Suprapubic skin (tissue), 4 donors: ENCODE measurements at regions not wholly inside any gene's neighbourhood (a gene's known extent, or its start where the extent isn't known, plus 50 kb on each side); places are given as distances from the start of the nearest gene placed in this dataset.

Source experiments
- DNase-seq, 2 donors: peaks; one replicate each; pipeline ENCODE4 v3.0.0-alpha.2; 2019; ENCODE audit warnings: low spot score in 2 of 2
- H3K27ac ChIP-seq: fragments of 200-600 bp; sonication (generic); one replicate; pipeline ENCODE4 v1.5.1; 2019
- H3K27me3 ChIP-seq: fragments of 200-600 bp; sonication (generic); one replicate; pipeline ENCODE4 v1.5.1; 2019
- H3K36me3 ChIP-seq: fragments of 200-600 bp; sonication (generic); one replicate; pipeline ENCODE4 v1.5.1; 2019
- H3K4me1 ChIP-seq: fragments of 200-600 bp; sonication (generic); one replicate; pipeline ENCODE4 v1.5.1; 2019
- H3K4me3 ChIP-seq: fragments of 200-600 bp; sonication (generic); one replicate; pipeline ENCODE4 v1.5.1; 2019; ENCODE audit warnings: mild to moderate bottlenecking
- H3K9me3 ChIP-seq: fragments of 200-600 bp; sonication (generic); one replicate; pipeline ENCODE4 v1.5.1; 2019
- CTCF ChIP-seq, 2 donors: fragments of 200-600 bp in 1 of 2; fragments of 450-650 bp in 1 of 2; sonication (generic) in 1 of 2; IDR thresholded peaks; one replicate each; pipeline ENCODE4 v1.5.1; 2016 to 2019; ENCODE audit warnings: antibody characterized with exemption in 2 of 2, mild to moderate bottlenecking in 1 of 2, moderate library complexity in 1 of 2
- EP300 ChIP-seq: sonication (generic); formaldehyde crosslinking; IDR thresholded peaks from one replicate; pipeline ENCODE4 v1.6.1; 2017; ENCODE audit warnings: antibody characterized with exemption
- POLR2A ChIP-seq, 2 donors: fragments of 450-650 bp; IDR thresholded peaks; one replicate each; pipeline ENCODE4 v1.6.1; 2017; ENCODE audit warnings: antibody characterized with exemption in 2 of 2, mild to moderate bottlenecking in 2 of 2, moderate library complexity in 2 of 2
- POLR2AphosphoS5 ChIP-seq, 3 donors: sonication (generic); formaldehyde crosslinking; IDR thresholded peaks; one replicate each; pipeline ENCODE4 v1.6.1; 2017; ENCODE audit warnings: antibody characterized with exemption in 3 of 3
- WGBS: methylation state at CpG from one replicate; pipeline ENCODE4 v1.1.5; 2018; 5-methylcytosine and 5-hydroxymethylcytosine counted together

- no peak for DNase-seq
- no peak overlapping the region for H3K4me3 ChIP-seq
- no peaks in the 10 kb centered on the region for H3K27me3 ChIP-seq
- WGBS = 64% methylated on average over 3 of the region's 3 CpGs
- TF ChIP-seq POLR2A (IDR thresholded peaks at IDR 0.05) (no peak), CTCF (IDR thresholded peaks at IDR 0.05) (no peak), EP300 (no peak), POLR2AphosphoS5 (IDR thresholded peaks at IDR 0.05) (no peak)
- no peak overlapping the region for H3K27ac ChIP-seq
- H3K36me3 ChIP-seq = no peaks in the 10 kb centered on the region
- H3K9me3 ChIP-seq = no peaks in the 10 kb centered on the region
- no peaks in the 10 kb centered on the region for H3K4me1 ChIP-seq
Measured at GRCh38 chr3:110741891-110742290, 329.7 kb upstream of the NECTIN3 start.

GRCh38 chr3:110743202-110743601, 328.4 kb upstream of the NECTIN3 start:
- Histone ChIP-seq H3K27me3 (no peaks in the 10 kb centered on the region), H3K4me1 (no peaks in the 10 kb centered on the region), H3K9me3 (no peaks in the 10 kb centered on the region), H3K4me3 (no peak overlapping the region), H3K36me3 (no peaks in the 10 kb centered on the region), H3K27ac (no peak overlapping the region)
- no peak for DNase-seq
- 53% methylated on average over 1 of the region's 1 CpG for WGBS
- TF ChIP-seq EP300 = no peak
- no peak for TF ChIP-seq POLR2AphosphoS5 (IDR thresholded peaks at IDR 0.05)
- TF ChIP-seq POLR2A (IDR thresholded peaks at IDR 0.05) = no peak
- no peak for TF ChIP-seq CTCF (IDR thresholded peaks at IDR 0.05)

GRCh38 chr3:110743984-110744383, 327.6 kb upstream of the NECTIN3 start:
- Histone ChIP-seq H3K9me3 (no peaks in the 10 kb centered on the region), H3K27ac (no peak overlapping the region), H3K4me1 (no peaks in the 10 kb centered on the region), H3K36me3 (no peaks in the 10 kb centered on the region), H3K27me3 (no peaks in the 10 kb centered on the region), H3K4me3 (no peak overlapping the region)
- TF ChIP-seq POLR2A (IDR thresholded peaks at IDR 0.05) (no peak), EP300 (no peak), CTCF (IDR thresholded peaks at IDR 0.05) (no peak), POLR2AphosphoS5 (IDR thresholded peaks at IDR 0.05) (no peak)
- no peak for DNase-seq

- TF ChIP-seq POLR2A (IDR thresholded peaks at IDR 0.05) = no peak
- TF ChIP-seq CTCF (IDR thresholded peaks at IDR 0.05) = no peak
- TF ChIP-seq EP300 = no peak
- TF ChIP-seq POLR2AphosphoS5 (IDR thresholded peaks at IDR 0.05) = no peak
- 84% methylated on average over 2 of the region's 2 CpGs for WGBS
- no peak overlapping the region for H3K4me3 ChIP-seq
Measured at GRCh38 chr3:110744723-110745122, 326.9 kb upstream of the NECTIN3 start.

DNA sequence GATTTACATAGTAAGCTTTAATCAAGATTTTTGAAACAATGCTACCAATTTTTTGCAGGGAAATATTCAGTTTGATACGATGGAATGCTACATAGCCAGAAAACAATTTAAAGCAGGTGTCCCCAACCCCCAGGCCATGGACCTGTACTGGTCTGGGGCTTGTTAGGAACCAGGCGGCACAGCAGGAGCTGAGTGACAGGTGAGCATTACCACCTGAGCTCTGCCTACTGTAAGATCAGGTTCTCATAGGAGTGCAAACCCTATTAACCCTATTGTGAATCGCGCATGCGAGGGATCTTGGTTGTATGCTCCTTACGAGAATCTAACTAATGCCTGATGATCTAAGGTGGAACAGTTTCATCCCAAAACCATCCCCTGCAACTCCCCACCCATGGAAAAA, 322.6 kb upstream of the NECTIN3 start:
- WGBS = 77% methylated on average over 6 of the region's 6 CpGs
- Histone ChIP-seq H3K27ac (no peak overlapping the region), H3K36me3 (no peaks in the 10 kb centered on the region), H3K27me3 (no peaks in the 10 kb centered on the region), H3K4me1 (no peaks in the 10 kb centered on the region), H3K4me3 (no peak overlapping the region), H3K9me3 (no peaks in the 10 kb centered on the region)
- no peak for DNase-seq
- no peak for TF ChIP-seq POLR2A (IDR thresholded peaks at IDR 0.05)
- TF ChIP-seq CTCF (IDR thresholded peaks at IDR 0.05) = no peak
- no peak for TF ChIP-seq EP300
- TF ChIP-seq POLR2AphosphoS5 (IDR thresholded peaks at IDR 0.05) = no peak

More at GRCh38 chr3:110744723-110745122, 326.9 kb upstream of the NECTIN3 start:
- H3K36me3 ChIP-seq = no peaks in the 10 kb centered on the region
- no peak for DNase-seq
- H3K9me3 ChIP-seq = no peaks in the 10 kb centered on the region
- no peaks in the 10 kb centered on the region for H3K27me3 ChIP-seq
- H3K4me1 ChIP-seq = no peaks in the 10 kb centered on the region
- no peak overlapping the region for H3K27ac ChIP-seq
